ENCODE measurements at regions not wholly inside any gene's neighbourhood (a gene's known extent, or its start where the extent isn't known, plus 50 kb on each side); places are given as distances from the start of the nearest gene placed in this dataset.

DNA sequence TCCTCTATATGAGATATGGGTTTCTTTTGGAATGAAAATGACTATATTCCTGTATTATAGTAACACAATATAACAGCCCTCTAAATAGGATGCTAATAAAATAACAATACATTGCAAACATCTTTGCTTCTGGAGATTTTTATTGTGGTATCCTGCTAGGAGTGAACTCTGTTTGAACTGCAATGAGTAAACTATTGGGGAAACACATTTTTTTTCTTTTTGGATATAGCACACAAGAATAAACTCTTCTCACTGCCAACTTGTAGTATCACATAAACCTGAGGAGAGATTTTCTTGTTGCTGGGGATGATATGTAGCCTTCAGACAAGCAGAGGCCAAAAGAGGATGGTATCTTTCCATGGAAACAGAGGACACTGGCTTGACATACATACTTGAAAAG, 238.2 kb downstream of the C4orf33 start:
- TF ChIP-seq CTCF (IDR thresholded peaks at IDR 0.05; ENCODE audit: insufficient read depth, low read length, poor library complexity, severe bottlenecking) = no peak
- H3K27me3 ChIP-seq (ENCODE audit: control insufficient read depth, insufficient read depth, low read length) = no peaks in the 10 kb centered on the region
- no peak for DNase-seq (ENCODE audit: low read depth)
- H3K36me3 ChIP-seq (ENCODE audit: control insufficient read depth, insufficient read depth, low read length) = no peaks in the 10 kb centered on the region
- no peak overlapping the region for H3K4me3 ChIP-seq (ENCODE audit: low read depth, low read length)

GRCh38 chr4:129335276-129335675, 239.3 kb downstream of the C4orf33 start:
- H3K36me3 ChIP-seq (ENCODE audit: control insufficient read depth, insufficient read depth, low read length) = no peaks in the 10 kb centered on the region
- TF ChIP-seq CTCF (IDR thresholded peaks at IDR 0.05; ENCODE audit: insufficient read depth, low read length, poor library complexity, severe bottlenecking) = no peak
- no peaks in the 10 kb centered on the region for H3K27me3 ChIP-seq (ENCODE audit: control insufficient read depth, insufficient read depth, low read length)
- H3K4me3 ChIP-seq (ENCODE audit: low read depth, low read length) = no peak overlapping the region
- DNase-seq (ENCODE audit: low read depth) = no peak

GRCh38 chr4:129335818-129336217, 239.9 kb downstream of the C4orf33 start:
- no peaks in the 10 kb centered on the region for H3K36me3 ChIP-seq (ENCODE audit: control insufficient read depth, insufficient read depth, low read length)
- TF ChIP-seq CTCF (IDR thresholded peaks at IDR 0.05; ENCODE audit: insufficient read depth, low read length, poor library complexity, severe bottlenecking) = no peak
- no peaks in the 10 kb centered on the region for H3K27me3 ChIP-seq (ENCODE audit: control insufficient read depth, insufficient read depth, low read length)
- no peak for DNase-seq (ENCODE audit: low read depth)
- no peak overlapping the region for H3K4me3 ChIP-seq (ENCODE audit: low read depth, low read length)

- DNase-seq (ENCODE audit: low read depth) = no peak
- H3K36me3 ChIP-seq (ENCODE audit: control insufficient read depth, insufficient read depth, low read length) = no peaks in the 10 kb centered on the region
- H3K4me3 ChIP-seq (ENCODE audit: low read depth, low read length) = no peak overlapping the region
- H3K27me3 ChIP-seq (ENCODE audit: control insufficient read depth, insufficient read depth, low read length) = no peaks in the 10 kb centered on the region
- no peak for TF ChIP-seq CTCF (IDR thresholded peaks at IDR 0.05; ENCODE audit: insufficient read depth, low read length, poor library complexity, severe bottlenecking)
Measured at GRCh38 chr4:129336457-129337227, 240.7 kb downstream of the C4orf33 start.

- TF ChIP-seq CTCF (IDR thresholded peaks at IDR 0.05; ENCODE audit: insufficient read depth, low read length, poor library complexity, severe bottlenecking) = no peak
- no peak for DNase-seq (ENCODE audit: low read depth)
- Histone ChIP-seq H3K4me3 (ENCODE audit: low read depth, low read length) (no peak overlapping the region), H3K36me3 (ENCODE audit: control insufficient read depth, insufficient read depth, low read length) (no peaks in the 10 kb centered on the region), H3K27me3 (ENCODE audit: control insufficient read depth, insufficient read depth, low read length) (no peaks in the 10 kb centered on the region)
Measured at GRCh38 chr4:129337228-129337620, 241.3 kb downstream of the C4orf33 start.
